ENCODE measurements at regions not wholly inside any gene's neighbourhood (a gene's known extent, or its start where the extent isn't known, plus 50 kb on each side); places are given as distances from the start of the nearest gene placed in this dataset.

DNA sequence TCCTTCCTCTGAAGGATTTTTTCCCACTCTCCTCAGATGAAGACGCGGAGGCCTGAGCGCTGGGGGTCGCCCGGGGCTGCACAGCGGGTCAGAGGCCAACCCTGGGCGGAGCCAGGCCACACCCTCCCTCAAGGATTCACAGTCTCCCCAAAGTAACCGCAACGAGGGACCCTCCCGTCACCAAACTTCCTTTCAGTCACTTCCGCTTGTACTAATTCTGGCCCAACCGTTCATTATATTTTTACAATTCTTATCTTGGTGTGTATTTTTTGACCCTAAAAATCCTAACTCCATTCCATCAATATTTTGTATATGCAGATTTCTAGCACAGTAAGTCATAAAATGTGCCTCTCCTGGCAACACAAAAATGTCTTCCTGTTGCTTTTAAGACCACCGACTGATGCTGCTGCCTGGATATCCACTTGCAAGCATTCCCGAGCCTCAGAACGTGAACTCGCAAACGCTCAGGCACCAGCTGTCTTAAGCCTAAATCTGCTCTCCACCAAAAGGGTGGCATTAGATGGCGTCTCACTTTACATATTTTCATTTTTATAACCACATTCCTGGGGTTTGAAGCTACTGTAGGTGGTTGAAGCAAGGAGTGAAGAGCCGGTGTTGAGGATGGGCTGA lies 128.0 kb downstream of the DLL1 start:
- no peak for TF ChIP-seq MEF2A (IDR thresholded peaks at IDR 0.05; ENCODE audit: borderline replicate concordance, low read depth)
- no peak for TF ChIP-seq EZH2phosphoT487 (IDR thresholded peaks at IDR 0.05; ENCODE audit: borderline replicate concordance, low read depth)
- TF ChIP-seq TAF1 (IDR thresholded peaks at IDR 0.05; ENCODE audit: borderline replicate concordance, low read depth, low read length), result no peak
- TF ChIP-seq, protein P1, sequence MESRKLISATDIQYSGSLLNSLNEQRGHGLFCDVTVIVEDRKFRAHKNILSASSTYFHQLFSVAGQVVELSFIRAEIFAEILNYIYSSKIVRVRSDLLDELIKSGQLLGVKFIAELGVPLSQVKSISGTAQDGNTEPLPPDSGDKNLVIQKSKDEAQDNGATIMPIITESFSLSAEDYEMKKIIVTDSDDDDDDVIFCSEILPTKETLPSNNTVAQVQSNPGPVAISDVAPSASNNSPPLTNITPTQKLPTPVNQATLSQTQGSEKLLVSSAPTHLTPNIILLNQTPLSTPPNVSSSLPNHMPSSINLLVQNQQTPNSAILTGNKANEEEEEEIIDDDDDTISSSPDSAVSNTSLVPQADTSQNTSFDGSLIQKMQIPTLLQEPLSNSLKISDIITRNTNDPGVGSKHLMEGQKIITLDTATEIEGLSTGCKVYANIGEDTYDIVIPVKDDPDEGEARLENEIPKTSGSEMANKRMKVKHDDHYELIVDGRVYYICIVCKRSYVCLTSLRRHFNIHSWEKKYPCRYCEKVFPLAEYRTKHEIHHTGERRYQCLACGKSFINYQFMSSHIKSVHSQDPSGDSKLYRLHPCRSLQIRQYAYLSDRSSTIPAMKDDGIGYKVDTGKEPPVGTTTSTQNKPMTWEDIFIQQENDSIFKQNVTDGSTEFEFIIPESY (IDR thresholded peaks at IDR 0.05; ENCODE audit: borderline replicate concordance, low read depth), result no peak
- TF ChIP-seq, protein P2, sequence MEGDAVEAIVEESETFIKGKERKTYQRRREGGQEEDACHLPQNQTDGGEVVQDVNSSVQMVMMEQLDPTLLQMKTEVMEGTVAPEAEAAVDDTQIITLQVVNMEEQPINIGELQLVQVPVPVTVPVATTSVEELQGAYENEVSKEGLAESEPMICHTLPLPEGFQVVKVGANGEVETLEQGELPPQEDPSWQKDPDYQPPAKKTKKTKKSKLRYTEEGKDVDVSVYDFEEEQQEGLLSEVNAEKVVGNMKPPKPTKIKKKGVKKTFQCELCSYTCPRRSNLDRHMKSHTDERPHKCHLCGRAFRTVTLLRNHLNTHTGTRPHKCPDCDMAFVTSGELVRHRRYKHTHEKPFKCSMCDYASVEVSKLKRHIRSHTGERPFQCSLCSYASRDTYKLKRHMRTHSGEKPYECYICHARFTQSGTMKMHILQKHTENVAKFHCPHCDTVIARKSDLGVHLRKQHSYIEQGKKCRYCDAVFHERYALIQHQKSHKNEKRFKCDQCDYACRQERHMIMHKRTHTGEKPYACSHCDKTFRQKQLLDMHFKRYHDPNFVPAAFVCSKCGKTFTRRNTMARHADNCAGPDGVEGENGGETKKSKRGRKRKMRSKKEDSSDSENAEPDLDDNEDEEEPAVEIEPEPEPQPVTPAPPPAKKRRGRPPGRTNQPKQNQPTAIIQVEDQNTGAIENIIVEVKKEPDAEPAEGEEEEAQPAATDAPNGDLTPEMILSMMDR (IDR thresholded peaks at IDR 0.05), result no peak
- TF ChIP-seq, protein P3, sequence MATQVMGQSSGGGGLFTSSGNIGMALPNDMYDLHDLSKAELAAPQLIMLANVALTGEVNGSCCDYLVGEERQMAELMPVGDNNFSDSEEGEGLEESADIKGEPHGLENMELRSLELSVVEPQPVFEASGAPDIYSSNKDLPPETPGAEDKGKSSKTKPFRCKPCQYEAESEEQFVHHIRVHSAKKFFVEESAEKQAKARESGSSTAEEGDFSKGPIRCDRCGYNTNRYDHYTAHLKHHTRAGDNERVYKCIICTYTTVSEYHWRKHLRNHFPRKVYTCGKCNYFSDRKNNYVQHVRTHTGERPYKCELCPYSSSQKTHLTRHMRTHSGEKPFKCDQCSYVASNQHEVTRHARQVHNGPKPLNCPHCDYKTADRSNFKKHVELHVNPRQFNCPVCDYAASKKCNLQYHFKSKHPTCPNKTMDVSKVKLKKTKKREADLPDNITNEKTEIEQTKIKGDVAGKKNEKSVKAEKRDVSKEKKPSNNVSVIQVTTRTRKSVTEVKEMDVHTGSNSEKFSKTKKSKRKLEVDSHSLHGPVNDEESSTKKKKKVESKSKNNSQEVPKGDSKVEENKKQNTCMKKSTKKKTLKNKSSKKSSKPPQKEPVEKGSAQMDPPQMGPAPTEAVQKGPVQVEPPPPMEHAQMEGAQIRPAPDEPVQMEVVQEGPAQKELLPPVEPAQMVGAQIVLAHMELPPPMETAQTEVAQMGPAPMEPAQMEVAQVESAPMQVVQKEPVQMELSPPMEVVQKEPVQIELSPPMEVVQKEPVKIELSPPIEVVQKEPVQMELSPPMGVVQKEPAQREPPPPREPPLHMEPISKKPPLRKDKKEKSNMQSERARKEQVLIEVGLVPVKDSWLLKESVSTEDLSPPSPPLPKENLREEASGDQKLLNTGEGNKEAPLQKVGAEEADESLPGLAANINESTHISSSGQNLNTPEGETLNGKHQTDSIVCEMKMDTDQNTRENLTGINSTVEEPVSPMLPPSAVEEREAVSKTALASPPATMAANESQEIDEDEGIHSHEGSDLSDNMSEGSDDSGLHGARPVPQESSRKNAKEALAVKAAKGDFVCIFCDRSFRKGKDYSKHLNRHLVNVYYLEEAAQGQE (IDR thresholded peaks at IDR 0.05; ENCODE audit: low read depth, low read length), result no peak
- no peak for TF ChIP-seq EP300 (IDR thresholded peaks at IDR 0.05; ENCODE audit: borderline replicate concordance in 1 of 2, low read depth in 1 of 2, low read length in 1 of 2)
- TF ChIP-seq, protein P4, sequence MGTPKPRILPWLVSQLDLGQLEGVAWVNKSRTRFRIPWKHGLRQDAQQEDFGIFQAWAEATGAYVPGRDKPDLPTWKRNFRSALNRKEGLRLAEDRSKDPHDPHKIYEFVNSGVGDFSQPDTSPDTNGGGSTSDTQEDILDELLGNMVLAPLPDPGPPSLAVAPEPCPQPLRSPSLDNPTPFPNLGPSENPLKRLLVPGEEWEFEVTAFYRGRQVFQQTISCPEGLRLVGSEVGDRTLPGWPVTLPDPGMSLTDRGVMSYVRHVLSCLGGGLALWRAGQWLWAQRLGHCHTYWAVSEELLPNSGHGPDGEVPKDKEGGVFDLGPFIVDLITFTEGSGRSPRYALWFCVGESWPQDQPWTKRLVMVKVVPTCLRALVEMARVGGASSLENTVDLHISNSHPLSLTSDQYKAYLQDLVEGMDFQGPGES (IDR thresholded peaks at IDR 0.05; ENCODE audit: low read depth, low read length), result no peak
- TF ChIP-seq RCOR1 (IDR thresholded peaks at IDR 0.05; ENCODE audit: low read length), result no peak
- TF ChIP-seq YY1 (IDR thresholded peaks at IDR 0.05; ENCODE audit: low read depth), result no peak

Measured in SK-N-SH (cell line).